ENCODE measurements at regions not wholly inside any gene's neighbourhood (a gene's known extent, or its start where the extent isn't known, plus 50 kb on each side); places are given as distances from the start of the nearest gene placed in this dataset.
A peak's percentile ranks its signal among the peaks of the same experiment; 100 is the strongest.
"Not testable (repeated sequence)": the region's sequence is repeated elsewhere in the genome, so short reads cannot be mapped to it uniquely, and the experiment has no call there.

DNA sequence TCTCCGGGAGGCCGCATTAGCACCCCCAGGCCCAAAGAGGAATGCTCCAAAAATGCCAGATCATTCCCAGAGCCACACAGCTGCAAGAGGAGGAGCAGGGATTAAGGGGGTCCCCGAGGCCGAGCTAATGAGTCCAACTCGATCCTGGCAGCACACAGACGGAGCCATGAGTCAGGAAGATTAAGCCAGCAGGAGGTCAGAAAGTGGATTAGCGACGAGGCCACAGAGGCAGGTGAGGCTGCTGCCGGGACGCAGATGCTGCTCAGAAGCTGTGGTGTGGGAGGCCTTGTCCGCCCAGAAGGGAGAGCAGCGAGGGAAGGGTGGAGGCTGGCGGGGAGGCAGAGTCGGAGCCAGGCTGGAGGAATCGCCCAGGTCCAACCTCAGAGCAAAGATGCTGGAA, 120.5 kb downstream of the SHANK2 start:
- no peak overlapping the region for H3K4me3 ChIP-seq (ENCODE audit: low read length)
- TF ChIP-seq, protein P1, sequence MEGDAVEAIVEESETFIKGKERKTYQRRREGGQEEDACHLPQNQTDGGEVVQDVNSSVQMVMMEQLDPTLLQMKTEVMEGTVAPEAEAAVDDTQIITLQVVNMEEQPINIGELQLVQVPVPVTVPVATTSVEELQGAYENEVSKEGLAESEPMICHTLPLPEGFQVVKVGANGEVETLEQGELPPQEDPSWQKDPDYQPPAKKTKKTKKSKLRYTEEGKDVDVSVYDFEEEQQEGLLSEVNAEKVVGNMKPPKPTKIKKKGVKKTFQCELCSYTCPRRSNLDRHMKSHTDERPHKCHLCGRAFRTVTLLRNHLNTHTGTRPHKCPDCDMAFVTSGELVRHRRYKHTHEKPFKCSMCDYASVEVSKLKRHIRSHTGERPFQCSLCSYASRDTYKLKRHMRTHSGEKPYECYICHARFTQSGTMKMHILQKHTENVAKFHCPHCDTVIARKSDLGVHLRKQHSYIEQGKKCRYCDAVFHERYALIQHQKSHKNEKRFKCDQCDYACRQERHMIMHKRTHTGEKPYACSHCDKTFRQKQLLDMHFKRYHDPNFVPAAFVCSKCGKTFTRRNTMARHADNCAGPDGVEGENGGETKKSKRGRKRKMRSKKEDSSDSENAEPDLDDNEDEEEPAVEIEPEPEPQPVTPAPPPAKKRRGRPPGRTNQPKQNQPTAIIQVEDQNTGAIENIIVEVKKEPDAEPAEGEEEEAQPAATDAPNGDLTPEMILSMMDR (conservative IDR thresholded peaks at IDR 0.05; ENCODE audit: low read length), result no peak
- DNase-seq (ENCODE audit: low read depth), result no peak

DNA sequence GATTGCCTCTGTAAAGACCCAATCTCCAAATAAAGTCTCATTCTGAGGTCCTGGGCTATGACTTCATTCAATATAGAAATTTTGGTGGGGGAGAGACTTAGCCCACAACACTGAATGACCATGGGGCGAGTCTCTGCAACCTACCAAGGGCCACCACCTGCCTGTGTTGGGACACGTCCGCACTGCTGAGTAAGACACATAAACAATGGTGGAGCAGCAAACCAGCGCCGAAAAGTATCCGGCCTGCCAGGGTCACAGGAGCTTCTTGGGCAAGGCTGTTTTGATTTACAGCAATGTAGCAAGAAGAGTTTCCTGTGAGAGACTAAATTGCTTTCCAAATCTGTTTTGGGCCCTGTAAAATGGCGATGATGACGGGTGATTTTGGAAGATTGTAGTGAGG, 122.3 kb downstream of the SHANK2 start:
- no peak for DNase-seq (ENCODE audit: low read depth)
- TF ChIP-seq, protein P1 (conservative IDR thresholded peaks at IDR 0.05; ENCODE audit: low read length), result no peak
- H3K4me3 ChIP-seq (ENCODE audit: low read length), result no peak overlapping the region

DNA sequence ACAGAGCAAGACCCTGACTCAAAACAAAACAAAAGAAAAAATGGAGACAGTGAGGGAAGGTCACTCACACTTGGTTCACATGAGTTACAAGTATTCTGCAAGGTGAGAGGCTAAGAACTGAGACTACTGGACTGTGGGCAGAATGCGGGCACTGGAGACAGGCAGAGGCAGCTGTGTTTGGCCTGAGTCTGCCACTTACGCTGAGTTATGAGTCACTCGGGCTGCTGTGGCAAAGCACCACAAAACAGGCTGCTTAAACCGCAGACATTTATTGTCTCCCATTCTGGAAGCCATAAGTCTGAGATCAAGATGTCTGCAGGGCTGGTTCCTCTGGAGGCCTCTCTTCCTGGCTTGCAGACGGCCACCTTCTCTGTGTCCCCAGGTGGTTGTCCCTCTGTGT, 122.8 kb downstream of the SHANK2 start:
- peak; percentile 47 for DNase-seq (ENCODE audit: low read depth)
- no peak overlapping the region for H3K4me3 ChIP-seq (ENCODE audit: low read length)
- TF ChIP-seq, protein P1 (conservative IDR thresholded peaks at IDR 0.05; ENCODE audit: low read length), result no peak

DNA sequence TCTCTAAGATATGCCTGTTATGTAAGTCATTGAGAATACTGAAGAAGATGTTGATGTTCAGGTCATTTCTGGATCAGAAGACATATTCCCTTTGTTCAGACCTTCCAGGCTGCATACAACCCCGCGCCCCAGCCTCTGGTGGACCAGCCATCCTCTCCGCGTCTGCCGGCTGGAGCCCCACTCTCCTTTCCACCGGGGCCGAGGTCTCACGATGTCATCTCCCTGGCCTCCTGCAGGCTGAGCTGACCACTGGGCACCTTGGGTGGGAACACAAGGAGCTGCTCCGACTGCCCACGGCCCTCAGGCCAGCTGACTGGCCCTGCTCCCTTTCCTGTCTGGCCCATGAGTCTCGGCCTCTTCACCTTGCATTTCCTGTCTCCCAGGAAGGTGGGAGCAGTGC, 124.6 kb downstream of the SHANK2 start:
- DNase-seq (ENCODE audit: low read depth), result no peak
- TF ChIP-seq, protein P1 (conservative IDR thresholded peaks at IDR 0.05; ENCODE audit: low read length), result no peak
- no peak overlapping the region for H3K4me3 ChIP-seq (ENCODE audit: low read length)

DNA sequence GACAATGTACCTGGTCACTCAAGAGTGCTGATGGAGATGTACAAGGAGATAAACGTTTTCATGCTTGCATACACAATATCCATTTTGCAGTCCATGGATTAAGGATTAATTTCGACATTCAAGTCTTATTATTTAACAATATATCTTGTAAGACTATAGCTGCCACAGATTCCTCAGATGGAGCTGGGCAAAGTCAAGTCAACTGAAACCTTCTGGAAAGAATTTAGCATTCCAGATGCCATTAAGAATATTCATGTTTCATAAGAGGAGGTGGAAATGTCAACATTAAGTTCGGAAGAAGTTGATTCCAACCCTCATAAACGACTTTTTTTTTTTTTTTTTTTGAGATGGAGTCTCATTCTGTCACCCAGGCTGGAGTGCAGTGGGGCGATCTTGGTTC, 126.0 kb downstream of the SHANK2 start:
- not testable (repeated sequence) for DNase-seq (ENCODE audit: low read depth); H3K4me3 ChIP-seq (ENCODE audit: low read length)

DNA sequence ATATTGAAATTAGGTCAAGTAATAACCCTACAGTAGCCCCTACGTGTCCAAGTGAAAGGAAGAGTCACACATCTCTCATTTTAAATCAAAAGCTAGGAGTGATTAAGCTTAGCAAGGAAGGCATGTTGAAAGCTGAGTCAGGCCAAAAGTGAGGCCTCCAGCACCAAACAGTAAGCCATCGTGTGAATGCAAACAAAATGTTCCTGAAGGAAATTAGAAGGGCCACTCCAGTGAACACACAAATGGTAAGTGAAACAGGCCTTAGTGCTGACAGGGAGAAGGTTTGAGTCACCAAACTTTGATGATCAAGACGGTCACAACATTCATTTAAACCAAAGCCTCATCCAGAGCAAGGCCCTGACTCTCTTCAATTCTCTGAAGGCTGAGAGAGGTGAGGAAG, 127.2 kb downstream of the SHANK2 start:
- TF ChIP-seq, protein P1 (conservative IDR thresholded peaks at IDR 0.05; ENCODE audit: low read length), result no peak
- H3K4me3 ChIP-seq (ENCODE audit: low read length), result no peak overlapping the region
- DNase-seq (ENCODE audit: low read depth), result no peak

DNA sequence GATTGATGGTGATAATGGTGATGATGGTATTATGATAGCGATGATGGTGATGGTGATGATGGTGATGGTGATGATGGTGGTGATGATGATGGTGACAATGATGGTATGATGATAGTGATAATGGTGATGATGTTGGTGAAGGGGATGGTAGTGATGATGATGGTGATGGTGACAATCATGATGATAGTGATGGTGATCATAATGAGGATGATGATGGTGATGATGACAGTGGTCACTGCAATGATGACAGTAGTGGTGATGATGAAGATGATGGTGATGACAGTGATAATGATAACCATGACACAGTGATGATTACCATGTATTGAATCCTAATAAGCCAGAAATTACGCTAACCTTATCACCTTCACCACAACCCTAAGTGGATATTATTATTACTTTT, 128.2 kb downstream of the SHANK2 start:
- no peak overlapping the region for H3K4me3 ChIP-seq (ENCODE audit: low read length)
- TF ChIP-seq, protein P1 (conservative IDR thresholded peaks at IDR 0.05; ENCODE audit: low read length), result no peak
- DNase-seq (ENCODE audit: low read depth), result no peak

DNA sequence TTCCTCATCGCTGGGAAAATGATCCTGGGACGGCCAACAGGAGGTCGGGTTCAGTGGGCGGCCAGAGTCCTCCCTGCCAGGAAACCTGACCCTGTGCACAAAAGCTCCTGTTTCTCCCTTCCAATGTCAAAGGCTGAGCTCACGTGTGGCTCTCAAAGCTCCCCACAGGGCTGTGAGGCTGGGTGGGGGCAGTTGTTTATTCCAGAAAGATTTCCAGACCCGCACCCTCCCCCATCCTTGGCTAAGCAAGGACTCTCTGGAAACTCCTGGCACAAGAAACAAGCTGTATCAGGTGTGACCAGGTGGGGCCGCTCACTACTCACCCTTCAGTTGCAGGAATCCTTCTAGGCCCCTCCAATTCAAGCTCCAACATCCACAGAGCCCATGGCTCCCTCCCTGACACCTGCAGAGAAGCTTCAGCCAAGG, 131.9 kb downstream of the SHANK2 start:
- TF ChIP-seq, protein P1 (conservative IDR thresholded peaks at IDR 0.05; ENCODE audit: low read length), result no peak; the same call in 1 of the 2 replicates
- DNase-seq (ENCODE audit: low read depth), result no peak
- H3K4me3 ChIP-seq (ENCODE audit: low read length), result no peak overlapping the region

All from AG10803 (cell line).